ENCODE measurements at regions not wholly inside any gene's neighbourhood (a gene's known extent, or its start where the extent isn't known, plus 50 kb on each side); places are given as distances from the start of the nearest gene placed in this dataset.

DNA sequence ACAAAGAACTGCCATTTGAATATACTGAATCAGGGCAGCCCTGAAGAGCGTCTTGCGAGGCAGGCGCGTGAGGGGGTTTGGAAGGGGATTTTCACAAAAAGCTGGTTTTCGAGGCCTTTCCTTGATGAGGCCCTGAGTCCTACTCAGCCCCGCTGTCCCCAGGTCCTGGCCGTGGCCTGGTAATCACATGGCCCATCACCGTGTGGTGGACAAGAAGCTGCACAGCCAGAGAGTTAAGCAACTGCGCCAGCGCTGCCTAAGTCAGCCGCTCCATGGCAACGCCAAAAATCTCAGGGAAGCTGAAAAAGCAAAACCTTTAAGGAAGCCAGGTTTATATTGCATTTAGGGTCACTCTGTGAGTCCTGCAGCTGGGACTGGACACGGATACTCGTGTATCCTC lies 341.2 kb upstream of the MYT1L start:
- TF ChIP-seq, protein P1, sequence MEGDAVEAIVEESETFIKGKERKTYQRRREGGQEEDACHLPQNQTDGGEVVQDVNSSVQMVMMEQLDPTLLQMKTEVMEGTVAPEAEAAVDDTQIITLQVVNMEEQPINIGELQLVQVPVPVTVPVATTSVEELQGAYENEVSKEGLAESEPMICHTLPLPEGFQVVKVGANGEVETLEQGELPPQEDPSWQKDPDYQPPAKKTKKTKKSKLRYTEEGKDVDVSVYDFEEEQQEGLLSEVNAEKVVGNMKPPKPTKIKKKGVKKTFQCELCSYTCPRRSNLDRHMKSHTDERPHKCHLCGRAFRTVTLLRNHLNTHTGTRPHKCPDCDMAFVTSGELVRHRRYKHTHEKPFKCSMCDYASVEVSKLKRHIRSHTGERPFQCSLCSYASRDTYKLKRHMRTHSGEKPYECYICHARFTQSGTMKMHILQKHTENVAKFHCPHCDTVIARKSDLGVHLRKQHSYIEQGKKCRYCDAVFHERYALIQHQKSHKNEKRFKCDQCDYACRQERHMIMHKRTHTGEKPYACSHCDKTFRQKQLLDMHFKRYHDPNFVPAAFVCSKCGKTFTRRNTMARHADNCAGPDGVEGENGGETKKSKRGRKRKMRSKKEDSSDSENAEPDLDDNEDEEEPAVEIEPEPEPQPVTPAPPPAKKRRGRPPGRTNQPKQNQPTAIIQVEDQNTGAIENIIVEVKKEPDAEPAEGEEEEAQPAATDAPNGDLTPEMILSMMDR (IDR thresholded peaks at IDR 0.05) = no peak
- TF ChIP-seq POLR2A (IDR thresholded peaks at IDR 0.05) (no peak), EP300 (IDR thresholded peaks at IDR 0.05; ENCODE audit: low read depth) (no peak)
